Left ventricle myocardium inferior (tissue), 1 donor: ENCODE measurements at regions not wholly inside any gene's neighbourhood (a gene's known extent, or its start where the extent isn't known, plus 50 kb on each side); places are given as distances from the start of the nearest gene placed in this dataset.

Experiments used
- DNase-seq: peaks from one replicate; pipeline ENCODE4 v3.0.0-alpha.2; 2020
- H3K27ac ChIP-seq: fragments of 200-600 bp; replicated peaks from 2 replicates; pipeline ENCODE4 v1.8.0; 2021
- H3K27me3 ChIP-seq: fragments of 200-600 bp; 2 replicates; pipeline ENCODE4 v1.8.0; 2021; ENCODE audit warnings: low read depth
- H3K36me3 ChIP-seq: fragments of 200-600 bp; 2 replicates; pipeline ENCODE4 v1.8.0; 2021
- H3K4me1 ChIP-seq: fragments of 200-600 bp; 2 replicates; pipeline ENCODE4 v1.8.0; 2021
- H3K4me3 ChIP-seq: fragments of 200-600 bp; 2 replicates; pipeline ENCODE4 v1.8.0; 2021; ENCODE audit warnings: mild to moderate bottlenecking, moderate library complexity
- H3K9me3 ChIP-seq: fragments of 200-600 bp; replicated peaks from 2 replicates; pipeline ENCODE4 v1.8.0; 2021
- intact Hi-C: fragments of 100-400 bp; cut with micrococcal nuclease; formaldehyde crosslinking; loops from one replicate; pipeline ENCODE4 v1.11.0; 2022
- TF ChIP-seq, protein P1 (sequence below): fragments of 200-600 bp; IDR thresholded peaks from 2 replicates; pipeline ENCODE4 v1.8.0; 2021; ENCODE audit warnings: antibody characterized with exemption, mild to moderate bottlenecking, borderline replicate concordance
- donor health status: DM: no; HTN: yes; CAD: no; lungs with severe emphysema.

- Histone ChIP-seq H3K4me1 (no peaks in the 10 kb centered on the region), H3K4me3 (no peak overlapping the region), H3K27ac (no peak overlapping the region), H3K9me3 (peaks cover 24% of the 10 kb centered on the region), H3K36me3 (no peaks in the 10 kb centered on the region), H3K27me3 (peaks cover 13% of the 10 kb centered on the region)
- DNase-seq, result no peak
- TF ChIP-seq, protein P1, sequence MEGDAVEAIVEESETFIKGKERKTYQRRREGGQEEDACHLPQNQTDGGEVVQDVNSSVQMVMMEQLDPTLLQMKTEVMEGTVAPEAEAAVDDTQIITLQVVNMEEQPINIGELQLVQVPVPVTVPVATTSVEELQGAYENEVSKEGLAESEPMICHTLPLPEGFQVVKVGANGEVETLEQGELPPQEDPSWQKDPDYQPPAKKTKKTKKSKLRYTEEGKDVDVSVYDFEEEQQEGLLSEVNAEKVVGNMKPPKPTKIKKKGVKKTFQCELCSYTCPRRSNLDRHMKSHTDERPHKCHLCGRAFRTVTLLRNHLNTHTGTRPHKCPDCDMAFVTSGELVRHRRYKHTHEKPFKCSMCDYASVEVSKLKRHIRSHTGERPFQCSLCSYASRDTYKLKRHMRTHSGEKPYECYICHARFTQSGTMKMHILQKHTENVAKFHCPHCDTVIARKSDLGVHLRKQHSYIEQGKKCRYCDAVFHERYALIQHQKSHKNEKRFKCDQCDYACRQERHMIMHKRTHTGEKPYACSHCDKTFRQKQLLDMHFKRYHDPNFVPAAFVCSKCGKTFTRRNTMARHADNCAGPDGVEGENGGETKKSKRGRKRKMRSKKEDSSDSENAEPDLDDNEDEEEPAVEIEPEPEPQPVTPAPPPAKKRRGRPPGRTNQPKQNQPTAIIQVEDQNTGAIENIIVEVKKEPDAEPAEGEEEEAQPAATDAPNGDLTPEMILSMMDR, result no peak
- intact Hi-C loops, result no loop called here
These were observed 87.0 kb upstream of the MAP1LC3B2 start for GRCh38 chr12:116472193-116472592.

DNA sequence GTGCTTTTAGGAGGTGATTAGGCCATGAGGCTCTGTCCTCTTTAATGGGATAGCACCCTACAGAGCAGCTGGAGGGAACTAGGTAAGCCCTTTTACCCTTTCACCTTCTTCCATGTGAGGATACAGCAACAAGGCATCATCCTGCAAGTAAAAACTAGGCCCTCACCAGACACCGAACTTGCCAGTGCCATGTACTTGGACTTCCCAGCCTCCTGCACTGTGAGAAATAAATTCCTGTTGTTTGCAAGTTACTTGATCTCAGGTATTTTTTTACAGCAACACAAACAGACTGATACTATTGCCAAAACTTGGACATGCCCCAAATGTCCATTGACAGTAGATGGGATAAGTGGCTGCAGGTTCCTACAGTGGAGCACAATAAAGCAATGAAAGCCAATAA is 85.8 kb upstream of the MAP1LC3B2 start:
- Histone ChIP-seq H3K4me1 (no peaks in the 10 kb centered on the region), H3K27me3 (peaks cover 18% of the 10 kb centered on the region), H3K9me3 (peaks cover 33% of the 10 kb centered on the region), H3K27ac (no peak overlapping the region), H3K36me3 (no peaks in the 10 kb centered on the region), H3K4me3 (no peak overlapping the region)
- TF ChIP-seq, protein P1, result no peak
- DNase-seq, result no peak
- intact Hi-C loops, result no loop called here

GRCh38 chr12:116474331-116474730 is 84.8 kb upstream of the MAP1LC3B2 start:
- Histone ChIP-seq H3K27me3 (peaks cover 21% of the 10 kb centered on the region), H3K36me3 (no peaks in the 10 kb centered on the region), H3K9me3 (peaks cover 33% of the 10 kb centered on the region), H3K4me1 (no peaks in the 10 kb centered on the region), H3K4me3 (no peak overlapping the region), H3K27ac (no peak overlapping the region)
- TF ChIP-seq, protein P1, result no peak
- intact Hi-C loops, result no loop called here
- DNase-seq, result no peak

DNA sequence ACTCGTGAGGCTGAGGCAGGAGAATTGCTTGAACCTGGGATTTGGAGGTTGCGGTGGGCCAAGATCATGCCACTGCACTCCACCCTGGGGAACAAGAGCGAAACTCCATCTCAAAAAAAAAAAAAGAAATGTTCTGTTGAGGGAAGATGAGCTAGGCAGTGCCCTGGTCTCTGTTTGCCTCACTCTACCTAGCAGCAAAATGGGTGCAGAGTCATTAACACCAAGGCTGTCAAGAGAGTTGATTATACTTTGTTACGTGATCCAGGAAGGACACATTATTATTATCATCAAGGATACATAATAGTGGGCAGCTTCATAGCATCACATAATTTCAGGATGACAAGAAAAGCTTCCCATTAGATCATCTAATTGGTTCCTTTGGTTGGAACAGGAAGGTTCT is 84.3 kb upstream of the MAP1LC3B2 start:
- Histone ChIP-seq H3K4me1 (no peaks in the 10 kb centered on the region), H3K27me3 (peaks cover 26% of the 10 kb centered on the region), H3K9me3 (peaks cover 33% of the 10 kb centered on the region), H3K36me3 (no peaks in the 10 kb centered on the region), H3K27ac (no peak overlapping the region), H3K4me3 (no peak overlapping the region)
- DNase-seq, result no peak
- intact Hi-C loops, result no loop called here
- TF ChIP-seq, protein P1, result no peak

GRCh38 chr12:116476227-116476822 is 82.9 kb upstream of the MAP1LC3B2 start:
- Histone ChIP-seq H3K4me1 (no peaks in the 10 kb centered on the region), H3K9me3 (peaks cover 33% of the 10 kb centered on the region), H3K27me3 (peaks cover 40% of the 10 kb centered on the region), H3K27ac (no peak overlapping the region), H3K4me3 (no peak overlapping the region), H3K36me3 (no peaks in the 10 kb centered on the region)
- no peak for DNase-seq
- intact Hi-C loops, result no loop called here
- TF ChIP-seq, protein P1, result no peak
